ENCODE measurements at regions not wholly inside any gene's neighbourhood (a gene's known extent, or its start where the extent isn't known, plus 50 kb on each side); places are given as distances from the start of the nearest gene placed in this dataset.

DNA sequence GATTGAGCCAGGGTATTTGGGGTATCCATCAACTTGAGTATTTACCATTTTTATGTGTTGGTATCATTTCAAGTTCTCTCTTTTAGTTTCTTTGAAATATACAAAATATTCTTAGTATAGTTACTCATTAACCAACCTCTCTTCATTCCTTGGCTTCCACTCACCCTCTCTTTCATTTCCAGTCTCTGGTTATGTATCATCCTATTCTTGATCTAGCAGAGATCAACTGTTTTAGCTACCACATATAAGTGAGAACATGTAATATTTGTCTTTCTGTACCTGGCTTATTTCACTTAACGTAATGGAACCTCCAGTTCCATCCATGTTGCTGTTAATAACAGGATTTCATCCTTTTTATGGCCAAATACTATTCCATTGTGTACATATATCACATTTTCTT is 86.9 kb downstream of the DACT1 start:
- no peak for TF ChIP-seq POLR2AphosphoS5 (IDR thresholded peaks at IDR 0.05)
- TF ChIP-seq POLR2A (IDR thresholded peaks at IDR 0.05) = no peak
